ENCODE measurements at regions not wholly inside any gene's neighbourhood (a gene's known extent, or its start where the extent isn't known, plus 50 kb on each side); places are given as distances from the start of the nearest gene placed in this dataset.

- DNase-seq: no peak
Observed at GRCh38 chr1:79113836-79114235, 107.3 kb upstream of the ADGRL4 start.

- no peak for DNase-seq
Observed at GRCh38 chr1:79110749-79111148, 104.2 kb upstream of the ADGRL4 start.

- no peak for DNase-seq
Observed at GRCh38 chr1:79109445-79109844, 102.9 kb upstream of the ADGRL4 start.

GRCh38 chr1:79105500-79105899, 99.0 kb upstream of the ADGRL4 start:
- DNase-seq: no peak

GRCh38 chr1:79104617-79105016, 98.1 kb upstream of the ADGRL4 start:
- no peak for DNase-seq

GRCh38 chr1:79100385-79100784, 93.9 kb upstream of the ADGRL4 start:
- DNase-seq: no peak

GRCh38 chr1:79090985-79091384, 84.5 kb upstream of the ADGRL4 start:
- DNase-seq: no peak

GRCh38 chr1:79089946-79090345, 83.4 kb upstream of the ADGRL4 start:
- DNase-seq: no peak

GRCh38 chr1:79082233-79082632, 75.7 kb upstream of the ADGRL4 start:
- DNase-seq: no peak

- peak; percentile 61 for DNase-seq
Observed at GRCh38 chr1:79079770-79080169, 73.2 kb upstream of the ADGRL4 start.

- no peak for DNase-seq
Observed at GRCh38 chr1:79074975-79075374, 68.4 kb upstream of the ADGRL4 start.

GRCh38 chr1:79069828-79070227, 63.3 kb upstream of the ADGRL4 start:
- no peak for DNase-seq

GRCh38 chr1:79059341-79059740, 52.8 kb upstream of the ADGRL4 start:
- DNase-seq: no peak

All from NCI-H510A (cell line).